Activated naive CD4-positive, alpha-beta T cell treated with anti-CD3 and anti-CD28 coated beads for 36 hours (primary cell): ENCODE measurements at regions not wholly inside any gene's neighbourhood (a gene's known extent, or its start where the extent isn't known, plus 50 kb on each side); places are given as distances from the start of the nearest gene placed in this dataset.

Experiments
- CTCF ChIA-PET: fragments of 350-600 bp; sonication (Branson Sonifier 250); formaldehyde crosslinking; loops from one replicate; lab custom pipeline; 2021; ENCODE audit warnings: antibody characterized with exemption; lab: Charles Lee
- DNase-seq: peaks from one replicate; pipeline ENCODE4 v3.0.0-alpha.2; 2020
- H3K27ac Mint-ChIP-seq: one replicate; pipeline ENCODE4 v1.8.0; 2021; ENCODE audit warnings: mild to moderate bottlenecking, mixed read lengths
- H3K27me3 Mint-ChIP-seq: one replicate; pipeline ENCODE4 v1.8.0; 2021; ENCODE audit warnings: low read depth, mixed read lengths
- H3K36me3 Mint-ChIP-seq: one replicate; pipeline ENCODE4 v1.8.0; 2021; ENCODE audit warnings: low read depth, mixed read lengths
- H3K4me1 Mint-ChIP-seq: one replicate; pipeline ENCODE4 v1.8.0; 2021; ENCODE audit warnings: low read depth, mixed read lengths
- H3K4me3 Mint-ChIP-seq: one replicate; pipeline ENCODE4 v1.8.0; 2021; ENCODE audit warnings: mild to moderate bottlenecking, moderate library complexity, mixed read lengths
- H3K9me3 Mint-ChIP-seq: one replicate; pipeline ENCODE4 v1.8.0; 2021; ENCODE audit warnings: mixed read lengths
- intact Hi-C: fragments of 100-400 bp; cut with micrococcal nuclease; formaldehyde crosslinking; loops from one replicate; pipeline ENCODE4 v1.15.1; 2023

- Mint-ChIP-seq H3K4me3 (no peak overlapping the region), H3K36me3 (no peaks in the 10 kb centered on the region), H3K9me3 (no peaks in the 10 kb centered on the region), H3K27ac (no peak overlapping the region), H3K4me1 (peaks cover 20% of the 10 kb centered on the region), H3K27me3 (no peaks in the 10 kb centered on the region)
- no peak for DNase-seq
- CTCF ChIA-PET, result no interaction called here
- intact Hi-C loops, result no loop called here
Measured at GRCh38 chr10:3477683-3478082, 305.1 kb upstream of the PITRM1 start.

GRCh38 chr10:3476640-3477448 lies 304.3 kb upstream of the PITRM1 start:
- peaks cover 23% of the 10 kb centered on the region for H3K4me1 Mint-ChIP-seq
- intact Hi-C loops, result no loop called here
- no peak overlapping the region for H3K4me3 Mint-ChIP-seq
- H3K27me3 Mint-ChIP-seq, result no peaks in the 10 kb centered on the region
- H3K9me3 Mint-ChIP-seq, result no peaks in the 10 kb centered on the region
- CTCF ChIA-PET, result interaction anchor here (0.5 kb wide), 1 partner anchor 35 kb away, joined by 3 read pairs; no protein-coding TSS in a partner anchor
- DNase-seq, result no peak
- H3K36me3 Mint-ChIP-seq, result no peaks in the 10 kb centered on the region
- H3K27ac Mint-ChIP-seq, result no peak overlapping the region

GRCh38 chr10:3476186-3476585 lies 303.6 kb upstream of the PITRM1 start:
- Mint-ChIP-seq H3K4me1 (peaks cover 24% of the 10 kb centered on the region), H3K9me3 (no peaks in the 10 kb centered on the region), H3K4me3 (no peak overlapping the region), H3K36me3 (no peaks in the 10 kb centered on the region), H3K27ac (no peak overlapping the region), H3K27me3 (no peaks in the 10 kb centered on the region)
- DNase-seq, result no peak
- CTCF ChIA-PET, result interaction anchor here (0.5 kb wide), 1 partner anchor 36 kb away, joined by 3 read pairs; no protein-coding TSS in a partner anchor
- intact Hi-C loops, result no loop called here

- H3K9me3 Mint-ChIP-seq, result no peaks in the 10 kb centered on the region
- intact Hi-C loops, result no loop called here
- DNase-seq, result no peak
- H3K27ac Mint-ChIP-seq, result no peak overlapping the region
- no peaks in the 10 kb centered on the region for H3K27me3 Mint-ChIP-seq
- peaks cover 24% of the 10 kb centered on the region for H3K4me1 Mint-ChIP-seq
- H3K4me3 Mint-ChIP-seq, result no peak overlapping the region
- no peaks in the 10 kb centered on the region for H3K36me3 Mint-ChIP-seq
- CTCF ChIA-PET, result no interaction called here
Measured at GRCh38 chr10:3475367-3475766, 302.8 kb upstream of the PITRM1 start.

GRCh38 chr10:3474266-3474665 lies 301.7 kb upstream of the PITRM1 start:
- intact Hi-C loops, result no loop called here
- H3K27me3 Mint-ChIP-seq, result no peaks in the 10 kb centered on the region
- DNase-seq, result no peak
- CTCF ChIA-PET, result no interaction called here
- H3K9me3 Mint-ChIP-seq, result no peaks in the 10 kb centered on the region
- no peak overlapping the region for H3K4me3 Mint-ChIP-seq
- no peaks in the 10 kb centered on the region for H3K36me3 Mint-ChIP-seq
- no peak overlapping the region for H3K27ac Mint-ChIP-seq
- peaks cover 24% of the 10 kb centered on the region for H3K4me1 Mint-ChIP-seq

- CTCF ChIA-PET, result no interaction called here
Measured at GRCh38 chr10:3473271-3473670, 300.7 kb upstream of the PITRM1 start.

GRCh38 chr10:3472287-3473051 lies 299.9 kb upstream of the PITRM1 start:
- Mint-ChIP-seq H3K36me3 (no peaks in the 10 kb centered on the region), H3K27ac (no peak overlapping the region), H3K9me3 (no peaks in the 10 kb centered on the region), H3K4me1 (peaks cover 35% of the 10 kb centered on the region), H3K4me3 (peak overlapping the region; percentile 65), H3K27me3 (no peaks in the 10 kb centered on the region)
- intact Hi-C loops, result no loop called here
- CTCF ChIA-PET, result no interaction called here
- no peak for DNase-seq

More at GRCh38 chr10:3473271-3473670, 300.7 kb upstream of the PITRM1 start:
- Mint-ChIP-seq H3K9me3 (no peaks in the 10 kb centered on the region), H3K4me3 (no peak overlapping the region), H3K27ac (no peak overlapping the region), H3K4me1 (peaks cover 33% of the 10 kb centered on the region), H3K27me3 (no peaks in the 10 kb centered on the region), H3K36me3 (no peaks in the 10 kb centered on the region)
- DNase-seq, result no peak
- intact Hi-C loops, result no loop called here

- H3K27me3 Mint-ChIP-seq, result no peaks in the 10 kb centered on the region
- no peak for DNase-seq
- H3K27ac Mint-ChIP-seq, result no peak overlapping the region
- CTCF ChIA-PET, result no interaction called here
- H3K36me3 Mint-ChIP-seq, result no peaks in the 10 kb centered on the region
- no peaks in the 10 kb centered on the region for H3K9me3 Mint-ChIP-seq
- H3K4me3 Mint-ChIP-seq, result peak overlapping the region; percentile 65
- intact Hi-C loops, result no loop called here
- H3K4me1 Mint-ChIP-seq, result peaks cover 38% of the 10 kb centered on the region
Measured at GRCh38 chr10:3471927-3472286, 299.3 kb upstream of the PITRM1 start.

- no peak for DNase-seq
- H3K9me3 Mint-ChIP-seq, result no peaks in the 10 kb centered on the region
- intact Hi-C loops, result no loop called here
- H3K27me3 Mint-ChIP-seq, result no peaks in the 10 kb centered on the region
- H3K27ac Mint-ChIP-seq, result no peak overlapping the region
- H3K4me1 Mint-ChIP-seq, result peaks cover 38% of the 10 kb centered on the region
- H3K4me3 Mint-ChIP-seq, result no peak overlapping the region
- H3K36me3 Mint-ChIP-seq, result no peaks in the 10 kb centered on the region
- CTCF ChIA-PET, result no interaction called here
Measured at GRCh38 chr10:3471472-3471871, 298.9 kb upstream of the PITRM1 start.

GRCh38 chr10:3470191-3470590 lies 297.6 kb upstream of the PITRM1 start:
- CTCF ChIA-PET, result no interaction called here
- H3K27ac Mint-ChIP-seq, result no peak overlapping the region
- H3K27me3 Mint-ChIP-seq, result no peaks in the 10 kb centered on the region
- H3K4me3 Mint-ChIP-seq, result no peak overlapping the region
- H3K4me1 Mint-ChIP-seq, result peaks cover 43% of the 10 kb centered on the region
- DNase-seq, result no peak
- intact Hi-C loops, result no loop called here
- H3K36me3 Mint-ChIP-seq, result no peaks in the 10 kb centered on the region
- no peaks in the 10 kb centered on the region for H3K9me3 Mint-ChIP-seq

- Mint-ChIP-seq H3K36me3 (no peaks in the 10 kb centered on the region), H3K4me3 (no peak overlapping the region), H3K4me1 (peaks cover 43% of the 10 kb centered on the region), H3K27me3 (no peaks in the 10 kb centered on the region), H3K27ac (no peak overlapping the region), H3K9me3 (no peaks in the 10 kb centered on the region)
- intact Hi-C loops, result loop anchor here (2.0 kb wide), 1 partner anchor 15 kb away; no protein-coding TSS in a partner anchor
- DNase-seq, result no peak
- CTCF ChIA-PET, result no interaction called here
Measured at GRCh38 chr10:3469639-3470020, 297.0 kb upstream of the PITRM1 start.

- CTCF ChIA-PET, result no interaction called here
- DNase-seq, result no peak
- Mint-ChIP-seq H3K27ac (no peak overlapping the region), H3K9me3 (no peaks in the 10 kb centered on the region), H3K4me1 (peaks cover 43% of the 10 kb centered on the region), H3K36me3 (no peaks in the 10 kb centered on the region), H3K4me3 (no peak overlapping the region), H3K27me3 (no peaks in the 10 kb centered on the region)
- intact Hi-C loops, result loop anchor here (2.0 kb wide), 1 partner anchor 16 kb away; no protein-coding TSS in a partner anchor
Measured at GRCh38 chr10:3468919-3469638, 296.5 kb upstream of the PITRM1 start.
